ENCODE measurements at regions not wholly inside any gene's neighbourhood (a gene's known extent, or its start where the extent isn't known, plus 50 kb on each side); places are given as distances from the start of the nearest gene placed in this dataset.

- DNase-seq, result no peak
These were observed 216.8 kb upstream of the CITED2 start for GRCh38 chr6:139591075-139591865.

GRCh38 chr6:139590206-139590605 lies 215.8 kb upstream of the CITED2 start:
- DNase-seq, result no peak

DNA sequence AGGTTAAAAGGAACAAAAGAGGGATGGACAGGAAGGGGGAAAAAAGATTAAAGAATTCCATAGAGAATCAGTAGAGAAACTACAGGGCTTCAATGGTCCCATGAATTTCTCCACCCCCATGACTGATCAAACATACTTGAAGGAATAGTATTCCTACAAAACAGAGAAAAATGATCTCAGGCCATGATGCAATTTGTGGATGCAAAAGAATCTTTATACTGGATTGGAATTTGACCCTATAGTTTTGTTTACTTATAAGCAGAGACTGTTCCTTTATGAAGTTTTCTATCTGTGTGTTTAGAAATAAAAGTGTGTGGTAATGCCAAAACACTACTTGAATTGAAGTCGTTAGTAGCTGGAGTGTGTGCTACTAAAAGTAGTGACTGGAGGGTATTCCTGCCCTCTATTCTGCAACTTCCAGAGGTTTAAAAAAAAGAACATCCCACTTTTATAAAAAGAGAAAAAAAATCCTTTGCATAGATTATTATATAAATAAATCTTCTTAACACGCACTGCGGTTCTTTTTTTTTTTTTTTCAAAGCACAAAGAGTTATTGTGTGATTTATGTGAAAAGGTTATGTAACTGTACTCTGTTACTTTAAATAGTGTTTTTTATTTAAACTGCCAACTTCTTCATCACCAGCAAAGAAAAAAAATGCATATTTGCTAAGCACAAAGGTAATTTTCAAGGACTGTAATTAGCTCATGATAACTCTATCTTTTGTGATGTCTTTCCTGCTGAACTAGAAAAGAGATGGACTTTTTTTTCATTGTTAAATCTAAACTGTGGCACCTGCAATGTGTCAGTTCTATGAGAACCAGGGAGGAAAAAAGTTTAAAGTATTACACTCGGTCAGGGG lies 214.5 kb upstream of the CITED2 start:
- DNase-seq, result no peak

- no peak for DNase-seq
These were observed 213.7 kb upstream of the CITED2 start for GRCh38 chr6:139588076-139588639.

DNA sequence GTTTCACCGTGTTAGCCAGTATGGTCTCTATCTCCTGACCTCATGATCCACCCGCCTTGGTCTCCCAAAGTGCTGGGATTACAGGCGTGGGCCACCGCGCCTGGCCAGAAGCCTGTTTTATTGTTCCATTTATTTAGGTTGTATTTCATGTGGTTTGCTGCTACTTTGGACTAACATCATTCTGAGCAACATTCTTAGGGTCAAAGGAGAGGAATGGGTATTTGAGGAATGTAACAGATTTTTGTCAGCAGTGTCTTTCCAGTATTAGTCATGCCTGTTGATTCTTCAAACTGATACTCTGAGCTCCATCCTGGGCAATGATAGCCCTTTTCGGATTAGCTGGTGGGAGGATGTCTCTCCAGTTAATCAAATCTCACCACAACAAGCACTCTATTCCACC lies 213.0 kb upstream of the CITED2 start:
- DNase-seq, result no peak

GRCh38 chr6:139586273-139586672 lies 211.8 kb upstream of the CITED2 start:
- no peak for DNase-seq

- no peak for DNase-seq
These were observed 210.2 kb upstream of the CITED2 start for GRCh38 chr6:139584599-139584998.

- DNase-seq, result no peak
These were observed 209.0 kb upstream of the CITED2 start for GRCh38 chr6:139583420-139583819.

DNA sequence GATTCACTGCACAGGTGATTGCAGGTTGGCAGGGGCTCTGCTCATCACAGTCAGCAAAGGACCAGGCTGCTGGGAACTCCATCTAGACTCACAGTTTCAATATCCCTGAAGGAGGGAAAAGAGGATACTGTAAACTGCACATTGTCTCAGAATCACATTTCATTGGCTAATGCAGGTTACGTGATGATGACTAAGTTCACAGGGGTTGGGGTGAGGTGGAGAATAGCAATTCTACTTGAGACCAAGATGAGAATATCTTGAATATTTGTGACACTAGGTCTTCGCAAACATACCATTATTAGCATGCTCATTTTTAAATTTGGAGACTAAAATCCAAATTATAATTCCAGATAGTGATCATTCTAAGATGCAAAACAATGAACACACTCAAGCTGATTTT lies 208.5 kb upstream of the CITED2 start:
- DNase-seq, result no peak

DNA sequence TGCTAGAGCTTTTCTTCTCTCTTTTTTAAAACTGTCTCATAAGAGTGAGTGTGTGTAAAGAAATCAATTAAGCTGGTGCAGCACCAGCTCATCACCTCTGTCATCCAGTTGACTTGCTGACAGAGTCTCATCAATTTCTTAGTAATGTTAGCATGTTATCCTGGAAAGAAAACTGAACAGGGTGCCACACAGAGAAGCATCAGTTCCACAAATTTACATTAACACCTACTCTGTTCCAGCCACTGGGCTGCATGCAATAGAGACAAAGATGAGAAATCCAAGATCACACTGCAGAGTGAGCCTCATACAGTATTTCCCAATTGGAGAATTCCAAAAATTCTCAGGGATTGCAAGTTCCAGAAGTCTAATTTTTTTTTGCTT lies 207.0 kb upstream of the CITED2 start:
- DNase-seq, result no peak

DNA sequence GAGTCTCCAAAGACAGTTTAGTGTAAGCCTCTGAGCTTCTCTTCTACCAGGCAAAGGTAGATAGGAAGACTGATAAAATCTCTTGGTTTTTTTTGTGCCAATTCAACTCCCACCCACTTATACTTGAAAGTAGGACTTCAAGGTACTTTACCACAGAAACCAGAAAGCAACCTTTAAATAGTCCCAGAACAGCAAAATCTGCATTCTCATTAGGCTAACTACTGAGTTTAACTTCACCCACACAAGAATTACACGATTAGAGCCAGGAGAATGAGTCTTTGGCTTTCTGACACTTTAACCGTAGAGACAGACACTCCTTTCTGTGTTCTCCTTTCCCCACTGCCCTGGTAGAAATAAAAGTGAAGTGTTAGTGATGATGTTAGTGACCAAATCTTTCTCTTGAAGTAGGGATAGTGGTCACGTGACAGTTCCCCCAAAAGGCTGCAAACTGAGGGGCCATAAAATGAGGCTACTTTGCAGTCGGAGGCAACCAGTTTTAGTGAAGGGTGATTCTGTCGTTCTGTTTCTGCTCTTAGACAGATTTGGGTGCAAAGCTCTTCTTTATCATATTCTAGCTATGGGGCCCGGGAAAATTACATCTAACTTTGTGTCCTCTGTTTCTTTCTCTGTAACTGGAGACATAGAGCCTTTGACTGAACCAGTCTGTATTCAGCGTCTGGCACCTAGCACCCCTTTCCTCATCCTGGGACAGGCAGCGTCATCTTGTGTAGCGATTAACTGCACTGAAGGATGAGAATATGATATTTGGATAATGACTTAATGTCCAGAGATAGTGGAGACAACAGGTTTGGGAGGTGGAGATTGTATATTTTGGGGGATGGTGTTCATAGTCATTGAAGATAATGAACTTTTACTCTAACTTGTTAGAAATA lies 206.4 kb upstream of the CITED2 start:
- DNase-seq, result no peak

- DNase-seq, result no peak
These were observed 203.5 kb upstream of the CITED2 start for GRCh38 chr6:139577763-139578604.

GRCh38 chr6:139577124-139577762 lies 202.8 kb upstream of the CITED2 start:
- no peak for DNase-seq

GRCh38 chr6:139572001-139572400 lies 197.6 kb upstream of the CITED2 start:
- DNase-seq, result no peak

- DNase-seq, result no peak
These were observed 195.7 kb upstream of the CITED2 start for GRCh38 chr6:139570166-139570565.

DNA sequence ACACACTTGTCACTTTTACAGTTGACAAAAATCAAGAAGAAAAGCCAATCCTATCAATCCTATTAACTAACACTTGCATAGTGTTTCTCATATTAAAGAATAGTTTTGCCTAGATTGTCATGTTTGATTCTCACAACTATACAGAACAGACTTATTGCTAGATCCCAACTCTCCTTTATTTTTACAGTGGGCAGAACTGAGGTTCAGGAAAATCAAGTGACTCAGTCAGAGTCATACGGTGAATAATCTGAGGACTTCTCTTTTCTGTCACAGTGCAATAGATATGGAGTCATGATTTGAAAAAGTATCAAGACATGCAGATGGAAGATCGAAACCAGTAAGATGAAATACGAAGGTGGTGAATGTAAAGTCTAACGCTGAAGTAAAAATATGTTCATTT lies 195.1 kb upstream of the CITED2 start:
- no peak for DNase-seq

DNA sequence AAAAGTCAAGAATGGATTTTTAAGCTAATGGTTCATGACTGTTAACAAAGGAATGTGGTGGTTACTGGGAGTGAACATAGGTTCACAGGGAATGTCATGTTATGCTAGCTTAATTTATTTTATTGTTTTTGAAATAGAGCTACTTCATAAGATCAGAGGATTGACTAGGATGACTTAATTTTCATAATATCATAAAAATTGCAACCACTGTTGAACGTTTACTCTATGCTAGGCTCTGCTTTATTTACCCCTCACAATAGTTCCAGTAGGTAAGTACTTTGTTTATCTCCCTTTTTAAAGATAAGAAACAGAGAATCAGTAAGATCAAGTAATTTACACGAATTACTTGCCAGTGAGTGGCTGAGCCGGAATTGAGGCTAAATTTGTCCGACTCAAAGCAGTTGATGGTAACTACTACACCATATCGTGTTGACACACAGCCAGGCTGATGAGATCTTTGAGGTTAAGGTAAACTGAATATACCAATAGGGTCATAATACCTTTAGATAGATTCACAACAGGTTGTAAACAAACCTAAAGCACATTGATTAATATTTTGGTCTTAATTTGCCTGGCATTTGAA lies 194.6 kb upstream of the CITED2 start:
- no peak for DNase-seq

DNA sequence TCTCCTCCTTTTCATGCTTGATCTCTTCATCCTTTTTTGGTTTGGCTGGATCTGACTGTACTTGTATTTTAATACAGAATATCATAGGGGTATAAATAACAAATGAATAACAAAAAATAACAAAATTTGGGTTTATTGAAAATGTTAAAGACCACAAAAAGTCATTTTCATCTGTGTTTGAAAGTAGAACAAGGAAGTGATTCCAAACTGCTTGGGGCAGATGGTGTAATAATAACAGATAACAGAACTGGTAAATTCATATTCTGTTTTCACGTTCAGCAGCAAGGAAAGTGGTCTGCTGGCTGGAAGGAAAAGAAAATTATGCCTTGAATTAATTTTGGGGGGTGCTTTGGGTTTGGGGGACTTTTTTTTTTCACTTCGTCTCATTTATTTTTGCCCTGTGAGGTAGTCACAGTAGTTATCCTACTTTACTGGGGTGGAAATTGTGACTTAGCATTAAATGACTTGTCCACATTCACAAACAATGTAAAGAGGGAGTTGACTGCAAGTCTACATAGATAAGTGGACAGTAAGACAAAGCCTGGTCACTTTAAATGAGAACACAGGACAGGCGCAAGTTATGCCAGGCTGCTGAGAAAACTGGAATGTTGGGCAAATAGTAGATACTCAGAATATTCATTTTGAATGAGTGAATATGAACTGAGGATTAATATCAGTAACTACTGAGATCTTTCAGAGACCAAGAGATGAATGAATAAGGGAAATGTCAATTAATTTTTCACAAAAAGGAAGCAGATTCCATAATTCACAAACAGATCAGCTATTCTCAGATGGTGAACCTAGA lies 193.9 kb upstream of the CITED2 start:
- DNase-seq, result no peak

DNA sequence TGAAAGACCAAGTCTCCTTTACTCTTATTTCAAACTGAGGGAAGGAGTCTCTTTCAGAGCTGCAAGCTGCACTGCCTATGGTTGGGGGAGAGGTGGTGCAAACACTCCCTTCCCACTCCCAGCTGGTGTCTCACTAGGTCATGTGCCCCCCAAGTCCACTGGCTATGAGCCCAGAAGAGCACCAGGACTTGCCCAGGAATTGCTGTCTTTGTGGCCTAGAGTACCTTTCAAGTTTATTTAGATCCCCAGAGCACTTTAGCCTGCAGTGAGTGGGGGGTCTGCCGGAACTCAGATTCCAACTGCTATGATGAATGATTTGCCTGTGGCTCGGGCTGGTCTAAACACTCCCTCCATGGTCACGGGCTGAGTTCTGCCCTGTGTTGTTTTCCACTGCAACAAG lies 192.6 kb upstream of the CITED2 start:
- no peak for DNase-seq

GRCh38 chr6:139565591-139565990 lies 191.1 kb upstream of the CITED2 start:
- no peak for DNase-seq

Data from activated CD4-positive, alpha-beta T cell treated with anti-CD3 and anti-CD28 coated beads, Interleukin-2, amount 50 U/mL, for 1 hour (primary cell).